HG02798 (cell line): ENCODE measurements at regions not wholly inside any gene's neighbourhood (a gene's known extent, or its start where the extent isn't known, plus 50 kb on each side); places are given as distances from the start of the nearest gene placed in this dataset.

Source experiments
- ATAC-seq: cut with Tn5 transposase; IDR thresholded peaks from one replicate; pipeline ENCODE4 v1.9.1; 2021; ENCODE audit warnings: mild to moderate bottlenecking; ENCODE audit not compliant: unreplicated experiment, poor library complexity

GRCh38 chr21:32975811-32976431 is 49.8 kb upstream of the OLIG2 start:
- no peak for ATAC-seq
